Upper lobe of right lung (tissue), 1 donor: ENCODE measurements at regions not wholly inside any gene's neighbourhood (a gene's known extent, or its start where the extent isn't known, plus 50 kb on each side); places are given as distances from the start of the nearest gene placed in this dataset.

Experiments used
- ATAC-seq: fragments of 200-7000 bp; cut with Tn5 transposase; one replicate; pipeline ENCODE4 v1.9.1; 2020; ENCODE audit warnings: mild to moderate bottlenecking, moderate library complexity
- DNase-seq: peaks from one replicate; pipeline ENCODE4 v3.0.0-alpha.2; 2020
- H3K27ac ChIP-seq: fragments of 200-600 bp; one replicate; pipeline ENCODE4 v1.8.0; 2022
- H3K27me3 ChIP-seq: fragments of 200-600 bp; one replicate; pipeline ENCODE4 v1.8.0; 2022; ENCODE audit warnings: mild to moderate bottlenecking
- H3K36me3 ChIP-seq: fragments of 200-600 bp; one replicate; pipeline ENCODE4 v1.8.0; 2022
- H3K4me1 ChIP-seq: fragments of 200-600 bp; one replicate; pipeline ENCODE4 v1.8.0; 2022
- H3K4me3 ChIP-seq: fragments of 200-600 bp; one replicate; pipeline ENCODE4 v1.8.0; 2022; ENCODE audit warnings: mild to moderate bottlenecking
- H3K9me3 ChIP-seq: fragments of 200-600 bp; one replicate; pipeline ENCODE4 v1.8.0; 2022
- CTCF ChIP-seq: fragments of 200-600 bp; IDR thresholded peaks from one replicate; pipeline ENCODE4 v1.8.0; 2022; ENCODE audit warnings: antibody characterized with exemption
- intact Hi-C: fragments of 100-400 bp; cut with DNase I; formaldehyde crosslinking; loops from one replicate; pipeline ENCODE4 v1.11.0; 2022
- donor health status: DM: no; HTN: yes; CAD: no; lungs with severe emphysema.

GRCh38 chr15:70486012-70486411 lies 277.3 kb downstream of the UACA start:
- intact Hi-C loops = no loop called here
- H3K27me3 ChIP-seq = no peaks in the 10 kb centered on the region
- no peak overlapping the region for H3K27ac ChIP-seq
- TF ChIP-seq CTCF = no peak
- DNase-seq (no peak), ATAC-seq (peak; percentile 1)
- no peak overlapping the region for H3K4me3 ChIP-seq
- H3K4me1 ChIP-seq = peaks cover 11% of the 10 kb centered on the region
- H3K36me3 ChIP-seq = no peaks in the 10 kb centered on the region
- no peaks in the 10 kb centered on the region for H3K9me3 ChIP-seq

- no peaks in the 10 kb centered on the region for H3K27me3 ChIP-seq
- no peaks in the 10 kb centered on the region for H3K36me3 ChIP-seq
- DNase-seq (no peak), ATAC-seq (no peak)
- TF ChIP-seq CTCF = no peak
- H3K4me3 ChIP-seq = no peak overlapping the region
- H3K4me1 ChIP-seq = peaks cover 10% of the 10 kb centered on the region
- H3K9me3 ChIP-seq = no peaks in the 10 kb centered on the region
- H3K27ac ChIP-seq = no peak overlapping the region
- intact Hi-C loops = no loop called here
Observed at GRCh38 chr15:70484993-70485392, 278.4 kb downstream of the UACA start.

- intact Hi-C loops = no loop called here
- no peak for ATAC-seq
- TF ChIP-seq CTCF = no peak
- H3K27me3 ChIP-seq = no peaks in the 10 kb centered on the region
- no peaks in the 10 kb centered on the region for H3K36me3 ChIP-seq
- no peaks in the 10 kb centered on the region for H3K9me3 ChIP-seq
- peaks cover 11% of the 10 kb centered on the region for H3K4me1 ChIP-seq
- no peak for DNase-seq
- no peak overlapping the region for H3K4me3 ChIP-seq
- no peak overlapping the region for H3K27ac ChIP-seq
Observed at GRCh38 chr15:70483513-70483912, 279.8 kb downstream of the UACA start.

DNA sequence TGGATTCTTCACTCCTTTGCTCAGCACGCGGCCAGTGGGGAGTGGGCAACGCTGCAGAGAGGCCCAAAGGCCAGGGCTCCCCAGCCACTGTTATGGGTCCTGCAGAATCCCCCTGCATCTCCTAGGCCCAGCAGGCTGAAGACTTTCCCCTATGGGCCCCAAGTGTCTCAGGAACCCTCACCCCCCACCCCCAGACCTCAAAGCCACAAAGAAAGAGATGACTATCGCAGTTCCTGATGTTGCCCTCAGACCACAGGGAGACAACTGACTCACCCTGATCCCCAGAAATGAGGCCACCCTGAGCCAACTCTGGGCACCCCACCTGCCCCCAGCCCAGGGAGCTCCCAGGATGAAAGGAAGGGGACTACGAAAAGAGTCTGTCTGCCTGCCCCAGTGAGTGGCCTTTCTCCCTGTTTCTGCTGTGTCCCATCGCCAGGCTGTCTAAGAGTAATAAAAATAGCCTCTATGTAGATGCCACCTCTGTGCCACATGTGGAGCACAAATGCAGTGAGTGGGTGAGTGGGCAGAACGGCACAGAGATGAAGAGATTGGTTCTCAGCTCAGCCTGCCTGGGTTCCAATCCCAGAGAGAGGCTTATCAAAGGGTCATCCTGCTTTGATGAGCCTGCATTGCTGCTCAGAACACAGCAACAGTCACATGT lies 283.0 kb downstream of the UACA start:
- ATAC-seq (peak; percentile 27), DNase-seq (no peak)
- H3K36me3 ChIP-seq = no peaks in the 10 kb centered on the region
- no peak for TF ChIP-seq CTCF
- no peak overlapping the region for H3K27ac ChIP-seq
- no peak overlapping the region for H3K4me3 ChIP-seq
- intact Hi-C loops = no loop called here
- H3K4me1 ChIP-seq = peaks cover 11% of the 10 kb centered on the region
- H3K9me3 ChIP-seq = no peaks in the 10 kb centered on the region
- no peaks in the 10 kb centered on the region for H3K27me3 ChIP-seq

DNA sequence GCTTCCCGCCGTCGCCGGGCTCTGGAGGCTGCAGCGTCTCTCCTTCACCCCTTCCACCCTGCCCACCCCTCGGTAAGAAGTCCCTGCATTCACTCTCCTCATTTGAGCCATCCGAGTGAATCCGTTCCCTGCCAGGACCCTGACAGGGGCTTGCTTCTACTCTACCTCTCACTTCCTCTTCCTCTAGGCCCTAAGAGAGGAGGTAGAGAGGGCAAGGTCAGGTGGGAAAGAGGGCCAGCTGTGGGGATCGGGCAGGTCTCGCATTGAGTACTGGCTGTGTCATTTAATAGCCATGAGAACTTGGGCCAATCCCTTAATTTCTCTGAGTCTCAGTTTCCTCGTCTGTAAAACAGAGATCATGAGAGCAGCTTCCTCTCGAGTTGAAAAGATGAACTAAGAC lies 283.6 kb downstream of the UACA start:
- Histone ChIP-seq H3K9me3 (no peaks in the 10 kb centered on the region), H3K36me3 (no peaks in the 10 kb centered on the region), H3K4me1 (peaks cover 16% of the 10 kb centered on the region), H3K27me3 (no peaks in the 10 kb centered on the region), H3K27ac (no peak overlapping the region), H3K4me3 (no peak overlapping the region)
- DNase-seq (no peak), ATAC-seq (no peak)
- no peak for TF ChIP-seq CTCF
- intact Hi-C loops = no loop called here

GRCh38 chr15:70479056-70479455 lies 284.3 kb downstream of the UACA start:
- no peak for TF ChIP-seq CTCF
- no peaks in the 10 kb centered on the region for H3K9me3 ChIP-seq
- no peak overlapping the region for H3K4me3 ChIP-seq
- no peak overlapping the region for H3K27ac ChIP-seq
- H3K27me3 ChIP-seq = no peaks in the 10 kb centered on the region
- DNase-seq (no peak), ATAC-seq (no peak)
- intact Hi-C loops = no loop called here
- peaks cover 24% of the 10 kb centered on the region for H3K4me1 ChIP-seq
- no peaks in the 10 kb centered on the region for H3K36me3 ChIP-seq
